Tibial artery (tissue), 4 donors: ENCODE measurements at regions not wholly inside any gene's neighbourhood (a gene's known extent, or its start where the extent isn't known, plus 50 kb on each side); places are given as distances from the start of the nearest gene placed in this dataset.
"Not testable (repeated sequence)": the region's sequence is repeated elsewhere in the genome, so short reads cannot be mapped to it uniquely, and the experiment has no call there.

Experiments
- DNase-seq, 2 donors: peaks; one replicate each; pipeline ENCODE4 v3.0.0-alpha.2; 2019
- H3K27ac ChIP-seq, 2 donors: fragments of 200-600 bp; sonication (generic) in 1 of 2; 1 replicate in 1 of 2; 2 replicates in 1 of 2; pipeline ENCODE4 v1.5.1; 2018 to 2019; ENCODE audit warnings: mild to moderate bottlenecking in 1 of 2
- H3K27me3 ChIP-seq, 2 donors: fragments of 200-600 bp; sonication (generic) in 1 of 2; one replicate each; pipeline versions ENCODE4 v1.5.1 to v1.6.0; 2016 to 2019
- H3K36me3 ChIP-seq, 3 donors: fragments of 200-600 bp; sonication (generic) in 2 of 3; one replicate each; pipeline ENCODE4 v1.5.1; 2016 to 2019; ENCODE audit warnings: mild to moderate bottlenecking in 2 of 3
- H3K4me1 ChIP-seq, 4 donors: fragments of 200-600 bp; sonication (generic) in 2 of 4; 1 replicate in 3 of 4; 2 replicates in 1 of 4; pipeline ENCODE4 v1.5.1; 2016 to 2019
- H3K4me3 ChIP-seq, 2 donors: fragments of 200-600 bp; sonication (generic) in 1 of 2; 1 replicate in 1 of 2; 2 replicates in 1 of 2; pipeline ENCODE4 v1.5.1; 2018 to 2019; ENCODE audit warnings: mild to moderate bottlenecking in 2 of 2
- H3K9me3 ChIP-seq, 3 donors: fragments of 200-600 bp; sonication (generic) in 1 of 3; one replicate each; pipeline ENCODE4 v1.5.1; 2016 to 2019
- intact Hi-C: fragments of 100-400 bp; cut with DNase I; formaldehyde crosslinking; loops from one replicate; pipeline ENCODE4 v1.15.0; 2023; ENCODE audit warnings: low total_unique reads
- TF ChIP-seq, protein P1 (sequence below), 2 experiments: fragments of 200-600 bp in 1 of 2; fragments of 450-650 bp in 1 of 2; IDR thresholded peaks; one replicate each; pipeline ENCODE4 v1.5.1; 2017 to 2019; ENCODE audit warnings: antibody characterized with exemption in 2 of 2, mild to moderate bottlenecking in 1 of 2, moderate library complexity in 1 of 2

DNA sequence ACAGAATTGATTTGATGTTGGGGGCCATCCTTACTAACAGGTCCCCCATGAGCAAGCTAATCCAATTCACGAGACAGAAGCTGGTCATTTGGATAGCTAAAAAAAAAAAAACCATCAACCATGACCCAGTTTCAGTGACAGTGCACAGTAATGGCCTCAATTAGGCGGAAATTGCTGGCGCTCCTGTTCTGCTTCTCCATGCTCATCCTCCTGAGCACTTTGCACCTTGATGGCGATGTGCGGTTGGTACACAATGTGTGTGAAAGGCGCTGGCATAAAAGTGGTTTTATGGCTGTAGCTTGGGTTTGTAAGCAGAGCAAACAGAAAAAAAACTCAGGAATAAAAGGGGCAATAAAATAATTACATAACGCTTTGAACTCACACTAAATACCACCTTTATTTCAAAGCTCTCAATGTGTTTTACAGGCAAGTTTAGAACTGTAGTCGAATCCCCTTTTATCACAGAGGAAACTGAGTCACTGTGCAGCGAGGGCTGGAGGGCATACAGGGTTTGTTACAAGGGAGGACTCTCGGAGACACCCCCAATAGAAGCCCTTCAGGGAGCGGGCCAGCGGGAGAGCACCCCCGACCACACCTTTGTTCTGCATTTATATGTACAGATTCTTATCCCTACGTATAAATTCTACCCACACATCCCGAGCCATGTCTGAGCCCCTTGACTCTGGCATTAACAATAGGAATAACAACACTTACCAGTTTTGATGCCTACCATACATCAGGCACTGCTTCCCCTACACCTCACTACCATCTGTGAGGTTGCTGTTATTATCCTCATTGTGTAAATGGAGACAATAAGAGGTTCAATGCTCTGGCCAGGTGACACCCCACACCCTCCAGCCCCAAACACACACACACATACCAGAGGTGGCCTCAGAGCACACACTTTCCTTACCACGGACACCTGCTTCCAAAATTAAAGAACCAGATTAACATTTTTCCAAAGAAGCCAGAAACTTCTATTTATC, 213.5 kb upstream of the IRF2BP2 start:
- no peak for DNase-seq
- Histone ChIP-seq H3K27ac (no peak overlapping the region), H3K36me3 (no peaks in the 10 kb centered on the region), H3K4me1 (no peaks in the 10 kb centered on the region), H3K27me3 (no peaks in the 10 kb centered on the region), H3K4me3 (no peak overlapping the region), H3K9me3 (no peaks in the 10 kb centered on the region)
- TF ChIP-seq, protein P1, sequence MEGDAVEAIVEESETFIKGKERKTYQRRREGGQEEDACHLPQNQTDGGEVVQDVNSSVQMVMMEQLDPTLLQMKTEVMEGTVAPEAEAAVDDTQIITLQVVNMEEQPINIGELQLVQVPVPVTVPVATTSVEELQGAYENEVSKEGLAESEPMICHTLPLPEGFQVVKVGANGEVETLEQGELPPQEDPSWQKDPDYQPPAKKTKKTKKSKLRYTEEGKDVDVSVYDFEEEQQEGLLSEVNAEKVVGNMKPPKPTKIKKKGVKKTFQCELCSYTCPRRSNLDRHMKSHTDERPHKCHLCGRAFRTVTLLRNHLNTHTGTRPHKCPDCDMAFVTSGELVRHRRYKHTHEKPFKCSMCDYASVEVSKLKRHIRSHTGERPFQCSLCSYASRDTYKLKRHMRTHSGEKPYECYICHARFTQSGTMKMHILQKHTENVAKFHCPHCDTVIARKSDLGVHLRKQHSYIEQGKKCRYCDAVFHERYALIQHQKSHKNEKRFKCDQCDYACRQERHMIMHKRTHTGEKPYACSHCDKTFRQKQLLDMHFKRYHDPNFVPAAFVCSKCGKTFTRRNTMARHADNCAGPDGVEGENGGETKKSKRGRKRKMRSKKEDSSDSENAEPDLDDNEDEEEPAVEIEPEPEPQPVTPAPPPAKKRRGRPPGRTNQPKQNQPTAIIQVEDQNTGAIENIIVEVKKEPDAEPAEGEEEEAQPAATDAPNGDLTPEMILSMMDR (IDR thresholded peaks at IDR 0.05), result no peak
- intact Hi-C loops, result no loop called here

DNA sequence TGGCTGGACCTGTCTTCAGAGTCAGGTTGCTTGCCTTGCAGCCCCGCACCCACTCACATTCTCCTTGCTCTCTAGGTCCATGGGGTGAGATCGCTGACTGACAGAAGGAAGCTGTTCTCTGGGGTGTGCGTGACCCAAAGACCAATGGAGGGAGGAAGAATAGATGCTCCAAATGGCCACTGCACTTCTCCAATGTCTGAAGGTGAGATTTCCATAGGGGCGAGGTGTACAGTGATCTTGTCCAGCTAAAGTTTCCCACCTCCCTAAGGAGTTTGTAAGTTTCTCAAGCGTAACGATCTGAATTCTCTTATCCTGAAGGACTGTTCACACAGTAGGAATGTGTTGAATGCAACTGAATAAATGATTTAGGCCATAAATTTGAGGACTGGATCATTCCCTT, 211.9 kb upstream of the IRF2BP2 start:
- H3K4me1 ChIP-seq, result peaks cover 0 to 9% (median 0%) of the 10 kb centered on the region in 4 donors
- no peak for DNase-seq
- no peaks in the 10 kb centered on the region for H3K36me3 ChIP-seq
- no peak overlapping the region for H3K4me3 ChIP-seq
- no peaks in the 10 kb centered on the region for H3K9me3 ChIP-seq
- TF ChIP-seq, protein P1 (IDR thresholded peaks at IDR 0.05), result no peak
- H3K27me3 ChIP-seq, result no peaks in the 10 kb centered on the region
- intact Hi-C loops, result no loop called here
- H3K27ac ChIP-seq, result no peak overlapping the region

DNA sequence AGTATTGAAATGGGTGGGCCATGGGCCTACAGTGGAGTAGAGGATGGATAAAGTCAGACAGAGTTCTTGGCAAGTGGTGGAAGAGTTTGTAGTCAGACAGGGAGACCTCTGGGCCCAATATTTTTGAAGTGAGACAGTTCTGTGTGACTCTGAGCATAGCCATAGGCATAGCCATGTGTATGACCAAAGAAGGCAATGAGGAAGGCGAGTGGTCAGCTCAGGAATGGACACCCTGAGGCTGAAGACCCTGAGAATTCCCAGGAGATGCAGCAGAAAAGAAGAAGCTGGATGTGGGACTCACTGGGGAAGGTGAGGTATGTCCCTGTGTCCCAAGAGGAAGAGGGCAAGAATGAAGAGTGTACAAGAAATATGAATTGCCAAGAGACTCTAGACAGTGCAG, 210.6 kb upstream of the IRF2BP2 start:
- Histone ChIP-seq H3K27me3 (no peaks in the 10 kb centered on the region), H3K9me3 (no peaks in the 10 kb centered on the region), H3K4me1 (peaks cover 0 to 12% (median 0%) of the 10 kb centered on the region in 4 donors), H3K36me3 (no peaks in the 10 kb centered on the region), H3K4me3 (no peak overlapping the region), H3K27ac (no peak overlapping the region)
- intact Hi-C loops, result no loop called here
- no peak for DNase-seq
- TF ChIP-seq, protein P1 (IDR thresholded peaks at IDR 0.05), result no peak

DNA sequence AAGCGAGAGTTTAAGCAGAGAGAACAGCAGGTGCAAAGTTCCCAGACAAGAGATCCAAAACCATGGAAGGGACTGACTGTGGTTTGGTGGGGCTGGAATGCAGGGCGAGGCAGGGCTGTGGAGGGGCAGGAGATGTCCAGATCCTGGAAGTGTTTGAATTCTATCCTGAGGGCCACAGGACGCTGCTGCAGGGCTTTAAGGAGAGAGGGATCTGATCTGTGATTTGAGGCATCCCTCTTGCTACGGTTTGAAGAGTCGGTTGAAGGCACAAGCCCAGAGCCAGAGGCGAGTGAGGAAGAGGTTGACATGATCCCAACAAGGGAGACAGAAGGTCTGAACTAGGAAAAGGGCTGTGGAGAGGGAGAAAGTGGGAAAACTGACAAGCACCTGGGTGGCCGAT, 209.9 kb upstream of the IRF2BP2 start:
- intact Hi-C loops, H3K4me3 ChIP-seq, H3K36me3 ChIP-seq, H3K9me3 ChIP-seq, DNase-seq, H3K27ac ChIP-seq, H3K27me3 ChIP-seq: not testable (repeated sequence)
- H3K4me1 ChIP-seq, result peaks cover 0 to 12% (median 0%) of the 10 kb centered on the region in 4 donors

DNA sequence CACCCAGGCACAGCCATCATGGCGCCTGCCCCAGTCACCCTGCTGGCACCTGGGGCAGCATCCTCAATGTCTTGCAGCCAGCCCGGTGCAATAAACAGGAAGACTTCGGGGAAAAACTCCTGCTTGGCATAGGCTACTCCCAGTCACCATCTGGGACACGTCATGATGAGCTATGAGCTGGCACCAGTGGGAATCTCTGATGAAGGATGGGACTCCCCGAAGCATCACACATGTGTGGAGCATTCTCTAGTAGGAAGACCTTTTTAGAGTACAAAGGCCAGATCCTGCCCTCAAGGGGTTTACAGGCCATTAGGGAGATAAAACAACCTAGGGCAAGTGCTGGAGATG, 208.0 kb upstream of the IRF2BP2 start:
- intact Hi-C loops, result not testable (repeated sequence)

DNA sequence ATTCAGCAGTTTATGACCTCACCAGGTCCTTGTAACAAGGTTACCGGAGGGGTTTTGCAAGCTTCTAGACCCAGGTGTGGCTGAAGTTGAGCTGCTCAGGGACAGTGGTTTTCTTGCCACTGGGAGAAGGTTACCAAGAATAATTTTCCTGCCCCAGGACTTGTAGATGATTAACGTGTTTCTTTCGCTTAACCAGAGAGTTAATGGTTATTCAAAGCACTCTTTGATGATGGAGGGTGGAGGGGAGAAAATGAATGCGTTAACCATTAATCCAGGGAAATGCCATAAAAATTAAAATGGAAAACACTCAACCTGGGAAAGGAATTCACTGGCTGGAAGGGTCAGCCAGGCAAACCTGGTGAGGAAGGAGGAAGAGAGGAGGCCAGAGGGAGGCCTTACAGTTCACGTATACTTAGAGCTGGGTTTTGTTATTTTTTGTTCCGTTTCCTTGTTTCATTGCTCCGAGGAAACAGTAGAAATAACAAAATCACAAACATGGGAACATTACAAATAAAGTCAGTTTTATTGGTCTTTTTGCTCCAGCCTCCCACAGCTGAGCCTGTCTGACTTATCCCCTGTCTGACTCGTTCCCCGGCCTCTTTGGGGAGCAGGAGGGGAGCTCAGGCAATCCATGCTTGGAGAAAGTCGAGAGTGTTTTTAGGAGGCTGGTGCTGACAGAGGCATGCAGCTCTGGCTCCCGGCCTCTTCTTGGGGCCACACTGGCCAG, 207.5 kb upstream of the IRF2BP2 start:
- H3K9me3 ChIP-seq, H3K27me3 ChIP-seq, H3K4me3 ChIP-seq, H3K36me3 ChIP-seq, DNase-seq, intact Hi-C loops: not testable (repeated sequence)
- H3K4me1 ChIP-seq, result peaks cover 0 to 12% (median 0%) of the 10 kb centered on the region in 4 donors
- peak overlapping the region in 1 of 2 donors; percentile 15 for H3K27ac ChIP-seq

More for the DNA sequence above, 208.0 kb upstream of the IRF2BP2 start:
- H3K27ac ChIP-seq, H3K4me3 ChIP-seq, H3K36me3 ChIP-seq, DNase-seq, H3K9me3 ChIP-seq, H3K27me3 ChIP-seq: not testable (repeated sequence)
- peaks cover 0 to 12% (median 0%) of the 10 kb centered on the region in 4 donors for H3K4me1 ChIP-seq

DNA sequence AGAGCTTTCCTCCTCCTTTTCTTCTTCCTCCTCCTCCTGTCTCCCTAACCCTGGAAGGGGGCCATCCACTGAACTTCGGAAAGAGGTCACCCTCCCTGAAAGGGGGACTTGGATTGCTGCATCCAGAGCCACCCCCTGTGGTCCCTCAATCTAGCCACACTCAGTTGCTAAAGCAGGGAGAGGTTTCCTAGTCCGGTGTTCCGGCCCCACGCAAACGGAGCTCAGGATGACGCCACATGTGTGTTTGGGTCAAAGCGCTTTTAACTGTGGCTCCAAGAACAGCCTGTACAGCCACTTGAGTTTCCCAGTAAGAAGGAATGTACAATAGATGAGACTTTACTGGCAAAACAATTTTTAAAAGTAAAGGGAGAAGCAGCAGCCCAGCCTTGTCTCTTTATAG, 206.9 kb upstream of the IRF2BP2 start:
- H3K9me3 ChIP-seq, H3K27me3 ChIP-seq, intact Hi-C loops, H3K36me3 ChIP-seq: not testable (repeated sequence)
- Histone ChIP-seq H3K4me3 (peak overlapping the region in 1 of 2 donors; percentile 10), H3K4me1 (peaks cover 0 to 12% (median 0%) of the 10 kb centered on the region in 4 donors), H3K27ac (peak overlapping the region in 1 of 2 donors; percentile 15)
- peak in 1 of 2 donors; percentile 51 for DNase-seq

DNA sequence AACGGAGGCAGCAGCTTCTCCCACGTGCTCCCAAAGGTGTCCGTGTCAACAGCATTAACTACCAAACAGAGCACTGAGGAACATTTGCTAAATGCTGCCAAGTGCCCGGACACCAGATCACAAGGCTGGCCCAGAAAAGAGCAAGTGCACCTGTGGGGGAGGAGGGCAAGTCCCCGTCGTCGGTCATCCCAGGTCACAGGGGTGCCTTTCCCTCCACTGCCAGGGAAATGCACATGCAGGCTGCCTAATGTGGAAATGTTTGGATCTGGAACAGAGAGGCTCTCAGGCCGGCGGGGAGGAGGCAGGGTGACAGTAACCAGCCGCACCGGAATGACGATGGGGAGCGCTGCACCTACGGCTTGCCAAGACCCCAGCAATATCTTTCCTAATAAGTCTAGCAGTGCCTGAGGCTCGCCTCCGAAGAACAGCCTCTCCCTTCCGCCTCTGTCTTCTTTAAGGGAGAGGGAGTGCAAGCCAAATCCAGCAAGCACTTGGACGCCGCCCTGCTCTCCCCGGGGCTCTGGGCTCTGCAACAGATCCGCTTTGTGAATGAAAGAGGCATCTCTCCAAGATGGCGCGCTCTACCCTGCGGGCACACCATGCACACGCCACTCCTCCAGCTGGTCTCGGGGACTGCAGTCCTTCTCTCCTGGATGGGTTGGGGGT, 206.3 kb upstream of the IRF2BP2 start:
- H3K4me1 ChIP-seq, result peaks cover 0 to 12% (median 0%) of the 10 kb centered on the region in 4 donors
- intact Hi-C loops, H3K36me3 ChIP-seq, H3K9me3 ChIP-seq, H3K27me3 ChIP-seq, H3K27ac ChIP-seq: not testable (repeated sequence)
- DNase-seq, result peak; percentile 65 to 82
- peak overlapping the region in 1 of 2 donors; percentile 10 for H3K4me3 ChIP-seq

DNA sequence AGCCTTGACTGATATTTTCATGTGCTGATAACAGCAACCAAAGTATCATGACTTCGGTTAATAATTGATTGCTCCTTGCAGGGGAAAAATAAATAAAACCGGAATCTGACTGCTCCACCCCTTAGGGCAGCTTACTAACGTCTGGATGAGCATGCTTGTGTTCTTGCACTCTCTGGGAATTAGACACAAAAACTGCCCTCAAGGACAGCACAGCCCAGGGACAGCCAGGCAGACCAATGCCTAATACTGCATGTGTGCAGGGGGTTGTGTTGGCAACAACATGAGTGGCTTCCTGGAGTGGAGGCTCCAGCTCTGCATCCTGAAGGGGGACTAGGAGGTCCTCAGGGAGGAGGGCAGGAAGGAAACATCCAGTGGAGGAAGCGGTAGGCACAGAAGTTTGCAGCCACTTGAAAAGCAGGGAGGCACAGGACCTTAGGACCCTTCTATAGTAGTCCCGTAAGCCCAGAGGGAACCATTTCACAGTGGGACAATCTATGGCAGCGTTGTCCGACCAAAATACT, 205.4 kb upstream of the IRF2BP2 start:
- H3K4me3 ChIP-seq, H3K9me3 ChIP-seq, H3K27me3 ChIP-seq, H3K36me3 ChIP-seq, intact Hi-C loops, DNase-seq, H3K27ac ChIP-seq: not testable (repeated sequence)
- H3K4me1 ChIP-seq, result peaks cover 0 to 12% (median 0%) of the 10 kb centered on the region in 4 donors

DNA sequence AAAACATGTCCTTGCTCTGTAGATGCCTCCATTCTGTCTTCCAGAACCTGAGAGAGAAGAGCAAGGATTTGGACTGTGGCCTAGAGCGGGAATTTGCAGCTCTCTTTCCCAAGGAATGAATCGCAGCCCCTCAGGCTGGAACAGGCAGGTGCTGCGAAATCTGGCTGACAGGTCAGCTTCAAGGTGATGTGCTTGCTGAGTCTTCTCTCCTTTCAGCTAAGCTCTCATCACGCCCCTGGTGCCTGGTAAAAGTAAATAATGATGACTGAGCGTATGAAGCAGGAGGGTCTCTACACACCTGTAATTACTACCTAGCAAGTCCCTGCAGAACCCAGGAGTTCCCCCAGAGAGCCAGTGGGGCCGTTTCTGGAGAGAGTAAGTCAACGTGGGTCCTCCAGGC, 204.3 kb upstream of the IRF2BP2 start:
- H3K36me3 ChIP-seq, H3K9me3 ChIP-seq, intact Hi-C loops, H3K27ac ChIP-seq, H3K4me3 ChIP-seq, DNase-seq, H3K27me3 ChIP-seq: not testable (repeated sequence)
- H3K4me1 ChIP-seq, result peaks cover 0 to 18% (median 4%) of the 10 kb centered on the region in 4 donors
